Muscle of leg (tissue), 3 donors: ENCODE measurements at regions not wholly inside any gene's neighbourhood (a gene's known extent, or its start where the extent isn't known, plus 50 kb on each side); places are given as distances from the start of the nearest gene placed in this dataset.

Experiments
- DNase-seq: peaks from one replicate; pipeline ENCODE4 v3.0.0; 2013
- H3K27ac ChIP-seq: one replicate; pipeline ENCODE4 v1.5.1; 2013; ENCODE audit warnings: mild to moderate bottlenecking, low read length, control low read depth
- H3K27me3 ChIP-seq: one replicate; pipeline ENCODE4 v1.6.1; 2013; ENCODE audit warnings: low read length; ENCODE audit not compliant: control insufficient read depth, insufficient read depth
- H3K36me3 ChIP-seq: one replicate; pipeline ENCODE4 v1.6.1; 2013; ENCODE audit warnings: low read length; ENCODE audit not compliant: control insufficient read depth, insufficient read depth
- H3K4me1 ChIP-seq: one replicate; pipeline ENCODE4 v1.6.1; 2013; ENCODE audit warnings: low read length; ENCODE audit not compliant: control insufficient read depth, insufficient read depth
- H3K4me3 ChIP-seq: one replicate; pipeline ENCODE4 v1.5.1; 2013; ENCODE audit warnings: low read length, control low read depth
- H3K9me3 ChIP-seq: replicated peaks from 2 replicates; pipeline ENCODE4 v1.6.1; 2013; ENCODE audit warnings: low read depth, low read length; ENCODE audit not compliant: control insufficient read depth
- WGBS: methylation state at CpG from one replicate; pipeline ENCODE4 v1.1.5; 2013; ENCODE audit warnings: missing lambda C conversion rate; ENCODE audit not compliant: insufficient coverage; 5-methylcytosine and 5-hydroxymethylcytosine counted together

- no peaks in the 10 kb centered on the region for H3K4me1 ChIP-seq
- DNase-seq, result no peak
- 62% methylated on average over 13 of the region's 14 CpGs for WGBS
These were observed 171.9 kb upstream of the JARID2 start for GRCh38 chr6:15073883-15074465.

GRCh38 chr6:15074806-15075205 is 171.1 kb upstream of the JARID2 start:
- no peak overlapping the region for H3K4me3 ChIP-seq
- no peaks in the 10 kb centered on the region for H3K9me3 ChIP-seq
- no peaks in the 10 kb centered on the region for H3K27me3 ChIP-seq
- DNase-seq, result no peak
- H3K36me3 ChIP-seq, result no peaks in the 10 kb centered on the region
- 93% methylated on average over 8 of the region's 10 CpGs for WGBS
- H3K4me1 ChIP-seq, result no peaks in the 10 kb centered on the region
- no peak overlapping the region for H3K27ac ChIP-seq

More at GRCh38 chr6:15073883-15074465, 171.9 kb upstream of the JARID2 start:
- no peaks in the 10 kb centered on the region for H3K9me3 ChIP-seq
- no peaks in the 10 kb centered on the region for H3K36me3 ChIP-seq
- H3K27ac ChIP-seq, result no peak overlapping the region
- H3K27me3 ChIP-seq, result no peaks in the 10 kb centered on the region
- H3K4me3 ChIP-seq, result no peak overlapping the region

GRCh38 chr6:15076565-15076964 is 169.3 kb upstream of the JARID2 start:
- H3K4me3 ChIP-seq, result no peak overlapping the region
- no peaks in the 10 kb centered on the region for H3K9me3 ChIP-seq
- H3K27me3 ChIP-seq, result no peaks in the 10 kb centered on the region
- no peak for DNase-seq
- H3K4me1 ChIP-seq, result no peaks in the 10 kb centered on the region
- no peak overlapping the region for H3K27ac ChIP-seq
- no peaks in the 10 kb centered on the region for H3K36me3 ChIP-seq
- 61% methylated on average over 3 of the region's 4 CpGs for WGBS

DNA sequence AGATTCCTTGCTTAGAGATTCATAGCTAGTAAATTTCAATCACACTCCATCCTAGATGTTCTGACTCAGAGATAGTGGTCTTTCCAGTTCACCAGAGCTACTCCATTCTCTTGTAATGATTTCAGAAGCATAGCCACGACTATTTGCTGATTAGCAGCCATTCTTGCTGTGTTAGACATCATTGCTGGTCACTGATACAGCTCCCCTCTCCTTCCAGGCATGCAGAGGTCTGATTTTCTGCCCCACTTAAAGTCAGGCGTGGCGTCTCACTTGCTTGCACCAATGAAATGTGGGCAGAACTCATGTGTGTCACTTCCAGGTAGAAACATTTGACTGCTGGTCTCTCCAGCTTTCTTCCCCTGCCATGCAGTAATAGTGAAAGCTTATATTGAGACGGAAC is 168.9 kb upstream of the JARID2 start:
- no CpG with 5 or more reads among the region's 4 CpGs for WGBS
- Histone ChIP-seq H3K9me3 (no peaks in the 10 kb centered on the region), H3K27ac (no peak overlapping the region), H3K4me3 (no peak overlapping the region), H3K27me3 (no peaks in the 10 kb centered on the region), H3K36me3 (no peaks in the 10 kb centered on the region), H3K4me1 (no peaks in the 10 kb centered on the region)
- DNase-seq, result no peak

- no peak overlapping the region for H3K27ac ChIP-seq
- H3K9me3 ChIP-seq, result no peaks in the 10 kb centered on the region
- H3K4me1 ChIP-seq, result no peaks in the 10 kb centered on the region
- H3K27me3 ChIP-seq, result no peaks in the 10 kb centered on the region
- no peaks in the 10 kb centered on the region for H3K36me3 ChIP-seq
- no peak for DNase-seq
- no peak overlapping the region for H3K4me3 ChIP-seq
- WGBS, result 53% methylated on average over 2 of the region's 5 CpGs
These were observed 167.9 kb upstream of the JARID2 start for GRCh38 chr6:15077961-15078360.

DNA sequence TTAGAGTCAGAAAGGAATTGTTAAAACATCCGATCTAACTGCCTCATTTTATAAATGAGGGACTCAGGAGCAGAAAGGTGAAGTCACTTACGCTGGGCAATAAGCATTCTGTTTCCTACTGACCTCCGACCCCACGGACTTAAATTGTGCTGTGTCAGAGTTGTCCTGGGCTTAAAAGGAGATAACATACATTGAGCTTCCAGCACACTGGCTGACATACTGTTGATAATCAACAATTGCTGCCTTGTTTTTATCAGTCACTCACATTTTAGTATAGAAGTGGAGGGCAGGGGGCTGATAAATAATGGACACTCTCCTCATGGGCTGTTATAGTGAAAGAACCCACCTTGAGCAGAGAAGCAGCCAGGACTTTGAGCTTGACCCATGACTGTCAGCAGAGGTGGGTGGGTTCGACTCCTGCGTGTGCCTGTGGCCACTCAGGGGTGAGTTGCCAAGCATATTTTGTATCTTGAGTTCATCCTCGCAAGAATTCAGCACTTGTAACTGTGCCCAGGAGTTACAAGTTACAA is 166.5 kb upstream of the JARID2 start:
- Histone ChIP-seq H3K36me3 (no peaks in the 10 kb centered on the region), H3K4me1 (no peaks in the 10 kb centered on the region), H3K9me3 (no peaks in the 10 kb centered on the region), H3K27ac (no peak overlapping the region), H3K27me3 (no peaks in the 10 kb centered on the region), H3K4me3 (no peak overlapping the region)
- DNase-seq, result no peak
- 67% methylated on average over 6 of the region's 7 CpGs for WGBS

- H3K4me3 ChIP-seq, result no peak overlapping the region
- H3K27ac ChIP-seq, result no peak overlapping the region
- no peaks in the 10 kb centered on the region for H3K4me1 ChIP-seq
- H3K9me3 ChIP-seq, result no peaks in the 10 kb centered on the region
- no peak for DNase-seq
- 80% methylated on average over 1 of the region's 1 CpG for WGBS
- no peaks in the 10 kb centered on the region for H3K27me3 ChIP-seq
- no peaks in the 10 kb centered on the region for H3K36me3 ChIP-seq
These were observed 165.0 kb upstream of the JARID2 start for GRCh38 chr6:15080895-15081294.

GRCh38 chr6:15081447-15081846 is 164.4 kb upstream of the JARID2 start:
- no CpG with 5 or more reads among the region's 2 CpGs for WGBS

GRCh38 chr6:15082708-15083107 is 163.2 kb upstream of the JARID2 start:
- 70% methylated on average over 2 of the region's 8 CpGs for WGBS
- no peaks in the 10 kb centered on the region for H3K9me3 ChIP-seq
- H3K27me3 ChIP-seq, result no peaks in the 10 kb centered on the region
- no peak overlapping the region for H3K4me3 ChIP-seq
- DNase-seq, result no peak
- H3K4me1 ChIP-seq, result no peaks in the 10 kb centered on the region
- H3K36me3 ChIP-seq, result no peaks in the 10 kb centered on the region
- no peak overlapping the region for H3K27ac ChIP-seq

More at GRCh38 chr6:15081447-15081846, 164.4 kb upstream of the JARID2 start:
- DNase-seq, result no peak
- H3K27me3 ChIP-seq, result no peaks in the 10 kb centered on the region
- no peaks in the 10 kb centered on the region for H3K4me1 ChIP-seq
- no peaks in the 10 kb centered on the region for H3K36me3 ChIP-seq
- H3K4me3 ChIP-seq, result no peak overlapping the region
- H3K27ac ChIP-seq, result no peak overlapping the region
- no peaks in the 10 kb centered on the region for H3K9me3 ChIP-seq

DNA sequence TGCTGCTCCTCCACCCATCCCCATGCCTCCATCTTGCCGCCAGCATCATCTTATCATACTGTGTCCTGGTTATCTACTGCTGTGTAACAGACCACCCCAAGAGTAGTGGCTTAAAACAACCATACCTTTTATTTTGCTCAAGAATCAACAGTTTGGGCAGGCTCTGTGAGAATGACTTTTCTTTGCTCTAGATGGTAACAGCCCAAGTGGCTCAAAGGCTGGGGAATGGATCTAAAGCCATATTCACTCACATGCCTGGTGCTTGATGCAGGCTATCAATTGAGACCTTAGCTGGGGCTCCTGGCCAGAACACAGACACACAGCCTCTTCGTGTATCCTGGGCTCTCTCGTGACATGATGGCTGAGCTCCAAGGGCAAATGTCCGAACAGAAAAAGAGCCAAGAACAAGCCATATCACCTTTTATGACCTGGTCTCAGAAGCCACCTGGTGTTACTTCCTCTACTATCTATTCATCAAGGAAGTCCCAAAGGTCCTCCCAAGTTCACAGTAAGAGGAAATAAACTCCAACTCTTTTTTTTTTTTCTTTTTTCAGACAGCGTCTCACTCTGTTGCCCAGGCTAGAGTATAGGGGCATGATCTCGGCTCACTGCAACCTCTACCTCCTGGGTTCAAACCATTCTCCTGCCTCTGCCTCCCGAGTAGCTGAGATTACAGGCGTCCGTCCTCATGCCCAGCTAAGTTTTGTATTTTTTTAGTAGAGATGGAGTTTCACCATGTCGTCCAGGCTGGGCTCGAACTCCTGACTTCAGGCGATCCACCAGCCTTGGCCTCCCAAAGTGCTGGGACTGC is 159.3 kb upstream of the JARID2 start:
- no peak for DNase-seq
- Histone ChIP-seq H3K4me1 (peaks cover 5% of the 10 kb centered on the region), H3K36me3 (no peaks in the 10 kb centered on the region), H3K9me3 (no peaks in the 10 kb centered on the region), H3K4me3 (no peak overlapping the region), H3K27me3 (no peaks in the 10 kb centered on the region), H3K27ac (no peak overlapping the region)
- 69% methylated on average over 9 of the region's 12 CpGs for WGBS
